Occipital lobe (tissue), 1 donor: ENCODE measurements at regions not wholly inside any gene's neighbourhood (a gene's known extent, or its start where the extent isn't known, plus 50 kb on each side); places are given as distances from the start of the nearest gene placed in this dataset.
A peak's percentile ranks its signal among the peaks of the same experiment; 100 is the strongest.
"Not testable (repeated sequence)": the region's sequence is repeated elsewhere in the genome, so short reads cannot be mapped to it uniquely, and the experiment has no call there.

Experiments
- DNase-seq: peaks from one replicate; lab custom pipeline; 2025; lab: John Stamatoyannopoulos, UW

DNA sequence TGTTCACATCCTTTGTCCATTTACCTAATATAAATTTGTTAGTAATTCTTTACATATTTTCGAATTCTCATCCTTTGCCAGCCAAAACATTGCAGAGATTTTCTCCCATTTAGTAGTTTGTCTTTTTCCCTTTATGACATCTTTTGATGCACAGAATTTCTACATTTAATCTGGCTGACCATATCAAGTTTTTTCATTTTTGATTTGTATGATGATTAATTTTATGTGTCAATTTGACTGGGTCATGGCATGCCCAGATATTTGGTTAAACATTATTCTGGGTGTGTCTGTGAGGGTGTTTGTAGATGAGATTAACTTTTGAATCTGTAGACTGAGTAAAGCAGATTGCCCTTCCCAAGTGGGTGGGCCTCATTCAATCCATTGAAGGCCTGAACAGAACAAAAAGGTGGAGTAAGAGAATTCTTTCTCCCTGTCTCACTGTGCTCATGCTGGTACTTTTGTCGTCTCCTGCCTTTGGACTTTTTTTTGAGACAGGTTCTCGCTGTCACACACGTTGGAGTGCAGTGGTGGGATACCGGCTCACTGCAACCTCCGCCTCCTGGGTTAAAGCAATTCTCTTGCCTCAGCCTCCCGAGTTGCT, 72.1 kb upstream of the EPB41L1 start:
- no peak for DNase-seq

DNA sequence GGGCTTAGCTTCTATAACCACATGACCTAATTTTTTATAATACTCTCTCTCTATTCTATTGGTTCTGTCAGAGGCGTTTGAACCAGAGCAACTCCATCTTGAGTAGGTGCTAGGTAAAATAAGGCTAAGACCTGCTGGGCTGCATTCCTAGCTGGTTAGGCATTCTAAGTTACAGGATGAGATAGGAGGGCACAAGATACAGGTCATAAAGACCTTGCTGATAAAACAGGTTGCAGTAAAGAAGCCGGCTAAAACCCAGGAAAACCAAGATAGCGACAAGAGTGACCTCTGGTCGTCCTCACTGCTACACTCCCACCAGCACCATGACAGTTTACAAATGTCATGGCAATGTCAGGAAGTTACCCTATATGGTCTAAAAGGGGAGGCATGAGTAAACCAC, 71.3 kb upstream of the EPB41L1 start:
- DNase-seq, result not testable (repeated sequence)

- DNase-seq, result no peak
Measured at GRCh38 chr20:36084356-36084755, 70.2 kb upstream of the EPB41L1 start.

- no peak for DNase-seq
Measured at GRCh38 chr20:36084897-36085613, 69.5 kb upstream of the EPB41L1 start.

DNA sequence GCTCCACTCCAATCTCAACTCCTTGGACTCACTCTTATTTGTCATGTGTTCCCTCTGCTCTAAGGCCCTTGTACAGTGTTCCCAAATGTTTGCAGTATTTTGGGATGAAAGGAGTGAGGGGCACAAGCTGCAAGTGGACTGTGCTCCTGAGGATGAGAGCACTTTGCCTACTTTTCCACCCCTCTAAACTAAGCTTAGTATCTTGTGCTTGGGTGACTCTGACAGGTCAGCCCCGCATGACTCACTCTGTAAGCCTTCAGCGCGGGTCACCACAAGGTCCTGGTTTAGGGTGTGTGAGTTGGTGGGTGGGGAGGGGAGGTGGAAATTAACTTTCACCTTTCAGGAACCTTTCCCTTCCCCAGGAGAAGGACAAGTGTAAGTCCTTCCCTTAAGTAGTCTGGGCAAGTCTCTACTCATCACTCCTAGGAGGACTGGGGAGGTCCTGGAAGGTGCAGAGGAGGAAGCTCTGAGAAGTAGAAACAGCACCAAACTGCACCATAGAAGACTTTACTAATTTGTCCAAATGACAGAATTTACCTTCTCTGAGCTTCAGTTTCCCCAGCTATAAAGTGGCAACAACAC, 68.8 kb upstream of the EPB41L1 start:
- no peak for DNase-seq

GRCh38 chr20:36086767-36087166, 67.8 kb upstream of the EPB41L1 start:
- no peak for DNase-seq

DNA sequence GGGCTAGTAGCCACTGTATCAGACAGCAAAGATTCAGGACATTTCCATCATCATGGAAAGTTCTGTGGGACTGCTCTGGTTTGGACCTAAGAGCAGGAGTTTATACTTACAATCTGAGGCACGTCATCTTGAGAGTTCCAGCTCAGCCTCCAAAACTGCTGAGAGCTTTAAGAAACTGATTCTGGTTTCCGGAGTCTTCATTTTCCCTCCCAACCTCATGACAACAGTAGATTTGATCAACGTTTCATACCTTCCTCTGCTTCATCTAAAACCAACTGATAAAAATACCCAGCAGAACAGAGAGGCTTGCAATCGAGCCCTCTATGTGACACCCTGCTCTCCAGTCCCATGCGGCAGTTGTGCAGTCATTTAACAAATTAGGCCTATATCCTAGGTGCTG, 64.3 kb upstream of the EPB41L1 start:
- DNase-seq, result no peak

GRCh38 chr20:36091561-36092397, 62.8 kb upstream of the EPB41L1 start:
- DNase-seq, result no peak

DNA sequence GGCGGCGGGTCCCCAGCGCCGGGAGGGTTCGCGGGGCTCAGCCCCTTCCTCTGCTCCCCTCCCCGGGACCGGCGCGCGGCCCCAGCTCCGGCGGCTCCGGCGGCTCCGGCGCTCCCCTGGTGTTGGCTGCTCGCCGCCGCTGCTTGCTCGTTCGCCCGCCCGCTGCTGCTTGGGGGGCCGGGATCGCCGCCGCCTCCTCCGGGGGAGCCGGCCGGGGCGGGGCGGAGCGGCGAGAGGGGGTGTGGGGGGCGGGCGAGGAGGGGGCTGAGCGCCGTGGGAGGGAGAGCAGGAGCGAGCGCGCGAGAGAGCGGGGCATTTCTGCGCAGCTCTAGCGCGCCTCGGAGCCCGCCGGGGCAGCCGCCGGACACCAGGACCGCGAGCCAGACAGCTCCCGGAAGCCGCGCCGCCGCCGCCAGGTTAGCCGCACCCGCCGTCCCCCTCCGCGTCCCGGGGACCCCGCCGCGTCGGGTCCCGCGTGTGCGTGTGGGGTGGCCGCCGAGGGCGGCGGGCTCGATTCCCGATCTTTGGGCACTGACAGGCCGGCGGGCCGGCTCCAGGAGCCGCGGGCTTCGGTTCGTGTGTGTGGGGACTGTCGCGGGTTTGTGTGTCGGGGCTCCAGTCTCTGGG, 62.0 kb upstream of the EPB41L1 start:
- no peak for DNase-seq

DNA sequence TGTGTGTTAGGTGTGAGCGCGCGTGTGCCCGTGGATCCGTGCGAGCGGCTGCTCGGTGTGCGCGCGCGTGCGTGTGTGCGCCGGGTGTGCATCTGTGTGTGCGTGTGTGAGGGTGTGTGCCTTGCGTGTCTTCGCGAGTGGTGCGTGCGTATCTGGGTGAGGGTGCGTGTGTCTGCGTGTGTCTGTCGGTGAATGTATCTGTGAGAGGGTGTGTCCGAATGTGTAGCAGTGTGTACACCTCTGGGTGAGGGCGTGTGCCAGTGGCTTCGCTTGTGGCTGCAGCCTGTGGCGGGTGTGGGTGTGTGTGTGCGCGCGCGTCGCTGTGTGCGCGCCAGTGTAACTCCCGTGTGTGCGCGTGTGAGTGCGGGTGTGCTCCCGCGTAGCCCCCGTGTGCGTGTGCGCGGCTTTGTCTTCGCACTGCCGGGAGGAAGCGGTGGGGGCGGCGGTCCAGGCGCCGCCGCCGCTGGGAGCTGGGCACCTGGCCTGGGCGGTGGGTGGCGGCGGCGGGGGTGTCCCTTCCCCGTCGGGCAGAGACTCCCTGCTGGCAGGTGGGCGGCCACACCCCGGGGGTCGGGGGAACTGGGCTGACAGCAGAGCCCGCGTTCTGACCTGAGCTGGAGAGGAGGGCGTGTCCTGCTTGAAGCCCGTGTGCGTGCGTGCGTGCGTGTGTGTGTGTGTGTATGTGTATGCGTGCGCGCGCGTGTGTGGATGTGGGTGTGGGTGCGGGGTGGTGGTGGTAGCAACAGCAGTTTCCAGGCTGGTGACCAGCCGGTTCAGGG, 61.3 kb upstream of the EPB41L1 start:
- DNase-seq, result peak; percentile 32

DNA sequence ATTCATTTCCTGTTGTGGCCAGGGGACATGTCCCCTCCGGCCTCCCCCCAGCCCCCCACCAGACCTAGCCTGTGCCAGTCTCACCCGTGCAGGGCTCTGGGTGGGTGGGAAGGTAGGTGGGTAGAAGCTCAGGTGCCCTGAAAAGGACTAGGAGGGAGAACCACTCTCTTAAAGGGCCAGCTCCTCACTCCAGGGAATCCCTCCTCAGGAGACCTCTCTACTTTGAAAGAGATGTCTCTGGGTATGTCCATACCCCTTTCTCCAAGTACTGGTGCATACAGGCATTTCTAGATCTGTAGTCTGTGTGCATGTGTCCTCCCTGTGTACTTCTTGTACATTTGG, 60.8 kb upstream of the EPB41L1 start:
- no peak for DNase-seq

- no peak for DNase-seq
Measured at GRCh38 chr20:36094497-36094896, 60.0 kb upstream of the EPB41L1 start.

DNA sequence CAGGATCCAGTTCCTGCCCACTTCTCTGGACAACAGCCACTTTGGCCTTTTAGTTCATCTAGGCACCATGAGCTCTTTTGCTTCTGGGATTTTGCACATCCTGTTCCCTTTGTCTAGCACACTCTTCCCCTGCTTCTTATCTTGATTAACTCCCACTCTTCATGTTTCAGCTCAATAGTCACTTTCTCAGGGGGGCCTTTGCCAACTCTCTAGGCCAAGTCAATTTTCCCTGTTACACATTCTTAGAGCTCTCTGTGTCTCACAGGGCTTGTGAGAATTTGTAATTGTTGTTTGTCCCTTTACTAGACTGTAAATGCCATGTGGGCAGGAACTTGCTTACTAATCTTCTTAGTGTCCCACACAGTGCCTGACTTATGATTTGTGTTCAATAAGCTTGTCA, 58.1 kb upstream of the EPB41L1 start:
- no peak for DNase-seq

GRCh38 chr20:36097337-36098151, 57.0 kb upstream of the EPB41L1 start:
- DNase-seq, result no peak

DNA sequence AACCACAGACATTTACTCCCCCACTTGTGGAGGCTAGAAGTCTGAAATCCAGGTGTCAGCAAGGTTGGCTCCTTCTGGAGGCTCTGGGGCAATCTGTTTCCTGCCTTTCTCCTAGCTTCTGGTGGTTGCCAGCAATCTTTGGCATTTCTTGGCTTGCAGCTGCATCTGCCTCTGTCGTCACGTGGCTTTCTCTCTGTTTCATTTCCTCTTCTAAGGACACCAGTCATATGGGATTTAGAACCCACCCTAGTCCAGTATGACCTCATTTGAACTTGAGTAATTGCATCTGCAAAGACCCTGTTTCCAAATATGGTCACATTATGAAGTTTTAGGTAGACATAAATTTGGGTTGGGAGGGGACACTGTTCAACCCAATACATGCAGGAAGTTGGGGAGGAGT, 56.2 kb upstream of the EPB41L1 start:
- DNase-seq, result no peak

DNA sequence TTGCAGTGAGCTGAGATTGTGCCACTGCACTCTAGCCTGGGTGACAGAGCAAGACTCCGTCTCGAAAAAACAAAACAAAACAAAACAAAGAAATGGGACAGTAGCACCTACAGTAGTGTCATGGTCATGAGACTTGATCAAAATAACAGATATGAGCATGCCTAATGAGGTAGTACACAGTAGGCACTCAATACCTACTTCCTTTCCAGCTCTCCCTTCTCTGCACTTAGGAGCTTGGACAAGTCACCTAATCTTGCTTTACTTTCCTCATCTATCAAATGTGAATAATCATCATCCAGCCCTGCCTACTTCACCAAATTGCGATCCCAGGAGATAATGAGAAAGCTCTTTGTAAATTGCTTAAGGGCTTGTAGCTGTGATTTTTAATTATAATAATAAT, 55.4 kb upstream of the EPB41L1 start:
- DNase-seq, result no peak

DNA sequence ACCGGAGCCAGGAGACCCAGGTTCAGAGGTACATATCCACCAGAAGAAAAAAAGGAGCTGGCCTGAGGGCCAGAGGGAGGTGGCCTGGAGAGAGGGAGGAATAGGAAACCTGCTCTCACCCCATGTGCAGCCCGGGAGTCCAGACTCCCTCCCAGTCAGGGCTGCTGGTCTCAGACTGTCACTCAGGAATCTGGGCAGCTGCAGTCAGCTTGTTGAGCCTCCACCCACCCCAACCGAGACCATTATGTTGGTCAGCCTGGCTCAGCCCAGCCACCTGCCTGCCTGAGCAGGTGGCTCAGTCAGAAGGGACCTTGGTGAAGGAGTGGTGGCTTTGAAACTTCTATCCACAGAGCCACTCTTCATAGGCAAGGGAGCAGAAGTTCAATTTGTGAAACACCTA, 53.3 kb upstream of the EPB41L1 start:
- DNase-seq, result no peak

DNA sequence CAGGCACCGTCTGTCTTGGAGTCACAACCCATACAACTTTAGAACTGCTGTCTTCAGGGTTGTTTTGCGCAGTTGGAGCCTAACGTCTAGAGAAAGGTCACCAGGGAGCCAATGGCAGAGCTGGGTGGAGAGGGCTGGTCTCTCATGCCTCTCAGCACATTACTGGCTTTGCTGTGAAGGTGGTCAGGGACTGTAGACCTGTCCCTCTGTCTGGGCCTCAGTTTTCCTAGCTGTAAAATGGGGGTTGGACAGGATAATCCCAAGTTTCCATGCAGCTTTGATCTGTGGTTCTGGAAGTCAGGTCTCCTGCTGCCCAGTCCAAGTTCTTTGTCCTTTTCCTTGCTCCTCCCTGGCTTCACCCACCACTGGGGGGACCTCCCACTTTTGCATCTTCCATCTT, 52.2 kb upstream of the EPB41L1 start:
- DNase-seq, result no peak

DNA sequence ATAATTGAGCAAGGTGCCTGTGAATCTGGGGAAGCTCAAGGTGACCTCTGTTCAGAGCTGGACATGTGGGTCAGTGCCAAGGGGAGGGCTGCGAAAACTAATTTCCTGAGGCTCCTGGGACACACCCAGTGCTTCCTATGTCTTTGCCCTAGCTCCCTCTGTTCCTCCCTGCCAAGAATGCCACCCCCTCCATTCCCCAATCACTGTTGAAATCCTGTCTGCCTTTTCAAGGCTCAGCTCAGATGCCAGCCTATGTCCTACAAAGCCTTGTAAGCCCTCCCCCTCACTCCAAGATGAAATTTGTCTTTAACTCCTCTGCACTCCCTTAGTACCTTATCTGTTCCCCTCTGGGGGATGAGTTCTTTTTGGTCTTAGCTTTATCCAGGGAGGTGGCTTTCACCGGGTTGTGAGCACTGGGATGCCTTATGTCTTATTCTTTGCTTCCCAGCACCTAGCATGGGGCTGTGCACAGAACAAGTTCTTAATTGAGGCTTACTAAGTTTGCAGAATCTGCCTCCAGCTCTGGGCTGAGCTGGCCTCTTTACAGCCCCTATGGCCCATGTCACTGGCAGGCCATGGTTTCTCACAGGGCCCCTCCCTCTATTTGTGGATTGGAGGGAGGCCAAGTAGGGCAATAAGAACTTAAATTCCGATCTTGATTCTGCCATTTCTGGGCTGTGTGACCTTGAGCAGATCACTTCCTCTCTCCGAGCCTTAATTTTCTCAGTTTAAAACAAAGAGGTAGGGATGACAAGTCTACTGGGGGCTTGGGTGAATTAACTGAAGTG, 51.5 kb upstream of the EPB41L1 start:
- no peak for DNase-seq
